ENCODE measurements at regions not wholly inside any gene's neighbourhood (a gene's known extent, or its start where the extent isn't known, plus 50 kb on each side); places are given as distances from the start of the nearest gene placed in this dataset.

- TF ChIP-seq, protein P1, sequence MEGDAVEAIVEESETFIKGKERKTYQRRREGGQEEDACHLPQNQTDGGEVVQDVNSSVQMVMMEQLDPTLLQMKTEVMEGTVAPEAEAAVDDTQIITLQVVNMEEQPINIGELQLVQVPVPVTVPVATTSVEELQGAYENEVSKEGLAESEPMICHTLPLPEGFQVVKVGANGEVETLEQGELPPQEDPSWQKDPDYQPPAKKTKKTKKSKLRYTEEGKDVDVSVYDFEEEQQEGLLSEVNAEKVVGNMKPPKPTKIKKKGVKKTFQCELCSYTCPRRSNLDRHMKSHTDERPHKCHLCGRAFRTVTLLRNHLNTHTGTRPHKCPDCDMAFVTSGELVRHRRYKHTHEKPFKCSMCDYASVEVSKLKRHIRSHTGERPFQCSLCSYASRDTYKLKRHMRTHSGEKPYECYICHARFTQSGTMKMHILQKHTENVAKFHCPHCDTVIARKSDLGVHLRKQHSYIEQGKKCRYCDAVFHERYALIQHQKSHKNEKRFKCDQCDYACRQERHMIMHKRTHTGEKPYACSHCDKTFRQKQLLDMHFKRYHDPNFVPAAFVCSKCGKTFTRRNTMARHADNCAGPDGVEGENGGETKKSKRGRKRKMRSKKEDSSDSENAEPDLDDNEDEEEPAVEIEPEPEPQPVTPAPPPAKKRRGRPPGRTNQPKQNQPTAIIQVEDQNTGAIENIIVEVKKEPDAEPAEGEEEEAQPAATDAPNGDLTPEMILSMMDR (IDR thresholded peaks at IDR 0.05) = no peak
- TF ChIP-seq POLR2AphosphoS5 (IDR thresholded peaks at IDR 0.05; ENCODE audit: low read depth, low read length) = no peak
- TF ChIP-seq SIN3A (IDR thresholded peaks at IDR 0.05; ENCODE audit: borderline replicate concordance, insufficient read depth, low read depth, low read length) = no peak
- no peak for TF ChIP-seq TCF7L2 (IDR thresholded peaks at IDR 0.05; ENCODE audit: low read depth, low read length)
- no peak for TF ChIP-seq REST (IDR thresholded peaks at IDR 0.05; ENCODE audit: insufficient read depth in 1 of 2, low read depth in 2 of 2, low read length in 1 of 2)
Measured at GRCh38 chr11:103547691-103548090, 438.5 kb downstream of the DYNC2H1 start.
